Panc1 (cell line): ENCODE measurements at regions not wholly inside any gene's neighbourhood (a gene's known extent, or its start where the extent isn't known, plus 50 kb on each side); places are given as distances from the start of the nearest gene placed in this dataset.

Source experiments
- ATAC-seq: fragments of 200-7000 bp; cut with Tn5 transposase; 2 replicates; pipeline ENCODE4 v1.9.1; 2020; ENCODE audit warnings: mild to moderate bottlenecking, moderate library complexity
- BruUV-seq: library from RNA; stranded (reverse); fragments of 400-500 nt; replicated peaks from 2 replicates; lab custom pipeline; 2021; lab: Mats Ljungman, UMichigan
- CTCF ChIA-PET: fragments of 300-600 bp; sonication (Branson Sonifier 250); formaldehyde crosslinking; loops from one replicate; lab custom pipeline; 2022; ENCODE audit warnings: antibody characterized with exemption; lab: Charles Lee
- POLR2A ChIA-PET: fragments of 300-600 bp; sonication (Branson Sonifier 250); formaldehyde crosslinking; loops from one replicate; lab custom pipeline; 2022; ENCODE audit warnings: antibody characterized with exemption; lab: Charles Lee
- DNase-seq: peaks from one replicate; pipeline ENCODE4 v3.0.0-alpha.2; 2010; ENCODE audit warnings: low read depth, low spot score
- H3K27ac ChIP-seq: 2 replicates; pipeline ENCODE4 v1.5.1; 2011; ENCODE audit warnings: mild to moderate bottlenecking, low read length, inconsistent platforms
- H3K27me3 ChIP-seq: fragments of 200-500 bp; sonication (Bioruptor generic); 2 replicates; pipeline ENCODE4 v1.6.0; 2014; ENCODE audit warnings: low read length, inconsistent platforms; ENCODE audit not compliant: control insufficient read depth, insufficient read depth
- H3K36me3 ChIP-seq: fragments of 200-500 bp; sonication (Bioruptor generic); 2 replicates; pipeline ENCODE4 v1.5.1; 2014; ENCODE audit warnings: inconsistent platforms, mild to moderate bottlenecking, low read length, moderate library complexity; ENCODE audit not compliant: control insufficient read depth, insufficient read depth
- H3K4me1 ChIP-seq: 2 replicates; pipeline ENCODE4 v1.5.1; 2011; ENCODE audit warnings: inconsistent platforms, mild to moderate bottlenecking, low read length, moderate library complexity; ENCODE audit not compliant: control insufficient read depth, insufficient read depth
- H3K4me3 ChIP-seq, 2 experiments: 2 replicates each; pipeline ENCODE4 v1.5.1; 2011 to 2012; ENCODE audit warnings: low read depth in 2 of 2, low read length in 2 of 2, mild to moderate bottlenecking in 2 of 2, inconsistent platforms in 1 of 2, moderate library complexity in 1 of 2
- H3K9me3 ChIP-seq: fragments of 200-500 bp; sonication (Bioruptor generic); 2 replicates; pipeline ENCODE4 v1.5.1; 2014; ENCODE audit warnings: low read depth, mild to moderate bottlenecking, inconsistent platforms, low read length, moderate library complexity; ENCODE audit not compliant: control insufficient read depth, insufficient read depth
- CTCF ChIP-seq: fragments of 450-650 bp; IDR thresholded peaks from 2 replicates; pipeline ENCODE4 v1.5.1; 2017; ENCODE audit warnings: mild to moderate bottlenecking
- POLR2AphosphoS5 ChIP-seq: IDR thresholded peaks from 2 replicates; pipeline ENCODE4 v1.6.1; 2012; ENCODE audit warnings: mild to moderate bottlenecking, low read depth, low read length, moderate library complexity
- REST ChIP-seq, 2 experiments: IDR thresholded peaks; 2 replicates each; pipeline ENCODE4 v1.6.1; 2011 to 2012; ENCODE audit warnings: low read depth in 2 of 2, control low read depth in 1 of 2, low read length in 1 of 2, mild to moderate bottlenecking in 1 of 2, moderate library complexity in 1 of 2; ENCODE audit not compliant: insufficient read depth in 1 of 2
- SIN3A ChIP-seq: IDR thresholded peaks from 2 replicates; pipeline ENCODE4 v1.6.1; 2012; ENCODE audit warnings: low read depth, mild to moderate bottlenecking, low read length, moderate library complexity, borderline replicate concordance; ENCODE audit not compliant: insufficient read depth
- TCF7L2 ChIP-seq: IDR thresholded peaks from 2 replicates; pipeline ENCODE4 v1.6.1; 2011; ENCODE audit warnings: mild to moderate bottlenecking, low read depth, low read length, inconsistent platforms
- in situ Hi-C: cut with HindIII; loops from 2 replicates; pipeline ENCODE4 v1.10.0; 2016; ENCODE audit warnings: low sequenced_read_pairs, low pct_unique_long_range_greater_than_20kb
- intact Hi-C: fragments of 100-400 bp; cut with micrococcal nuclease; formaldehyde crosslinking; loops from one replicate; pipeline ENCODE4 v1.10.0; 2022; ENCODE audit not compliant: unreplicated experiment

GRCh38 chr18:78786776-78787175 lies 192.8 kb upstream of the SALL3 start:
- ChIA-PET POLR2A (no interaction called here), CTCF (no interaction called here)
- Histone ChIP-seq H3K9me3 (no peaks in the 10 kb centered on the region), H3K27ac (no peak overlapping the region), H3K36me3 (no peaks in the 10 kb centered on the region), H3K27me3 (peaks cover 36% of the 10 kb centered on the region), H3K4me3 (no peak overlapping the region), H3K4me1 (no peaks in the 10 kb centered on the region)
- TF ChIP-seq REST (IDR thresholded peaks at IDR 0.05; ENCODE audit: insufficient read depth in 1 of 2, low read depth in 2 of 2, low read length in 1 of 2) (no peak), TCF7L2 (no peak), CTCF (no peak), SIN3A (no peak), POLR2AphosphoS5 (no peak)
- in situ Hi-C loops (no loop called here), intact Hi-C loops (no loop called here)
- no peak for ATAC-seq
- DNase-seq, result no peak
- BruUV-seq, result no TSS peak

- Histone ChIP-seq H3K9me3 (no peaks in the 10 kb centered on the region), H3K4me1 (no peaks in the 10 kb centered on the region), H3K27me3 (peaks cover 36% of the 10 kb centered on the region), H3K4me3 (no peak overlapping the region), H3K36me3 (no peaks in the 10 kb centered on the region), H3K27ac (no peak overlapping the region)
- ATAC-seq (no peak), DNase-seq (no peak)
- POLR2A ChIA-PET, result no interaction called here
- in situ Hi-C loops (no loop called here), intact Hi-C loops (no loop called here)
- TF ChIP-seq TCF7L2, result no peak
- TF ChIP-seq CTCF, result no peak
- TF ChIP-seq POLR2AphosphoS5, result no peak
- TF ChIP-seq REST (IDR thresholded peaks at IDR 0.05; ENCODE audit: insufficient read depth in 1 of 2, low read depth in 2 of 2, low read length in 1 of 2), result no peak
- CTCF ChIA-PET, result no interaction called here
- BruUV-seq, result no TSS peak
Observed at GRCh38 chr18:78787751-78788150, 191.9 kb upstream of the SALL3 start.
